ENCODE measurements at regions not wholly inside any gene's neighbourhood (a gene's known extent, or its start where the extent isn't known, plus 50 kb on each side); places are given as distances from the start of the nearest gene placed in this dataset.
"Not testable (repeated sequence)": the region's sequence is repeated elsewhere in the genome, so short reads cannot be mapped to it uniquely, and the experiment has no call there.

DNA sequence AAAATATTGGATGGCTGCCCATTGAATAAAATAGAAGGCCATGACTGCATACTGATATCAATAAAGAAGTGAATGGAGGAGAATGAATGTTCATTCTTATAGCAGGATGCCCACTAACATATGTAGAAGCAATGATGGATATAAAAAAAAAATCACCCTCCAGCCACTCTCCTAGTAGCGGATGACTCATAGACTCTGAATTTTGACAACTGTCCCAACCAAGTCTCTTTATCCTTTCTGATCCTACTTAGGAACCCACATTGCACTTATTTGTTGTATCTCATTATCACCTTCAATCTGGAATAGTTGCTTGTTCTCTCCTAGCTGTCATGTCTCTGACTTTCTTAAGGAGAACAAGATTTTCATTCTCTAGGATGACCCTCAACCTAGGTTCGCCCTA lies 429.9 kb downstream of the HS3ST3B1 start:
- no peak overlapping the region for H3K4me3 ChIP-seq (ENCODE audit: low read length)
- DNase-seq (ENCODE audit: low read depth, low spot score) = no peak

DNA sequence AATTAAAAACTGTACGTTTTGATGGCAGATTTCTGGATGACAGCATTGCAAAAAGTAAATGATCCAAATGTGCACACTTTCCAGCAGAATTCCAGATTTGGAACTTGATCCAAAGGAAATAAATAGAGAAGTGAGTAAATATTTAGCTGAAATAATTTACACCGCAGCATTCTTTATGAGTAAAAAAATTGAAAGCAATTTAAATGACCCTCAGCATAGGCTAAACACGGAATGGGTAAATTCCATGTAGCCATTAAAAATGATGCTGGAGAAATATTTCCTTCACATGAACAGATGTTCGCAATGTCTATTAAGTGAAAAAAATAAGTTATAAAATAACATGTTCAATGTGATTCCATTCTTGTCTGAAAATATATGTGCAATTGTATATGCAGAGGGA lies 424.8 kb downstream of the HS3ST3B1 start:
- no peak for DNase-seq (ENCODE audit: low read depth, low spot score)
- H3K4me3 ChIP-seq (ENCODE audit: low read length) = no peak overlapping the region

GRCh38 chr17:14724770-14725169 lies 423.9 kb downstream of the HS3ST3B1 start:
- no peak for DNase-seq (ENCODE audit: low read depth, low spot score)
- no peak overlapping the region for H3K4me3 ChIP-seq (ENCODE audit: low read length)

DNA sequence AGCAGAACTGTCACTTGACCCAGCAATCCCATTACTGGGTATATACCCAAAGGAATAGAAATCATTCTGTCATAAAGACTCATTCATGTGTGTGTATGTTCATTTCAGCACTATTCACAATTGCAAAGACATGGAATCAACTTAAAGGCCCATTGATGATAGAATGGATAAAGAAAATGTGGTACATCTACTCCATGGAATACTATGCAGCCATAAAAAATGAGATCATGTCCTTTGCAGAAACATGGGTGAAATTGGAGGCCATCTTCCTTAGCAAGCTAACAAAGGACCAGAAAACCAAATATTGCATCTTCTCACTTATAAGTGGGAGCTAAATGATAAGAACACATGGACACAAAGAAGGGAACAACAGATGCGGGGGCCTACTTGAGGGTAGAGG lies 422.5 kb downstream of the HS3ST3B1 start:
- not testable (repeated sequence) for DNase-seq (ENCODE audit: low read depth, low spot score); H3K4me3 ChIP-seq (ENCODE audit: low read length)

GRCh38 chr17:14719942-14720341 lies 419.1 kb downstream of the HS3ST3B1 start:
- H3K4me3 ChIP-seq (ENCODE audit: low read length) = no peak overlapping the region
- DNase-seq (ENCODE audit: low read depth, low spot score) = no peak

- H3K4me3 ChIP-seq (ENCODE audit: low read length) = no peak overlapping the region
- peak; percentile 45 for DNase-seq (ENCODE audit: low read depth, low spot score)
Observed at GRCh38 chr17:14717859-14718258, 417.0 kb downstream of the HS3ST3B1 start.

DNA sequence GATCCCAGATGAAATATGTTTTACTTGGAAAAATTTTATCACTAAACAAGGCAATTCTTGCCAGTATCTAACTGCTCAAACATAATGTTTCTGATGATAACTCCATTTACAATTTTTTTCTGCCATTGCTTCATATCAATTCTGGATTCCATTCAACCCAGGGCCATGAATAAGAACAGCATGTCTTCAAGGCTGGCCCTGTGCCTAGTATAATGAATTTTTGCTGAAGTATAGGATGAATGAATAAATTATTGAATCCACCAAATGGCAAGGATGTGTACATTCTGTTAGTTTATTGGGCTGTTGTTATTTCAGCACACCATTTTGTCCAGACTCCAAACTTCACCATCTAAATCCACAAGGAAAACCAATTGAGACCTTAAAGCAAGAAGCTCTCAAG lies 414.7 kb downstream of the HS3ST3B1 start:
- H3K4me3 ChIP-seq (ENCODE audit: low read length) = no peak overlapping the region
- DNase-seq (ENCODE audit: low read depth, low spot score) = no peak

- DNase-seq (ENCODE audit: low read depth, low spot score) = no peak
- H3K4me3 ChIP-seq (ENCODE audit: low read length) = no peak overlapping the region
Observed at GRCh38 chr17:14712611-14713021, 411.7 kb downstream of the HS3ST3B1 start.

GRCh38 chr17:14704121-14704520 lies 403.2 kb downstream of the HS3ST3B1 start:
- H3K4me3 ChIP-seq (ENCODE audit: low read length) = no peak overlapping the region
- DNase-seq (ENCODE audit: low read depth, low spot score) = no peak

DNA sequence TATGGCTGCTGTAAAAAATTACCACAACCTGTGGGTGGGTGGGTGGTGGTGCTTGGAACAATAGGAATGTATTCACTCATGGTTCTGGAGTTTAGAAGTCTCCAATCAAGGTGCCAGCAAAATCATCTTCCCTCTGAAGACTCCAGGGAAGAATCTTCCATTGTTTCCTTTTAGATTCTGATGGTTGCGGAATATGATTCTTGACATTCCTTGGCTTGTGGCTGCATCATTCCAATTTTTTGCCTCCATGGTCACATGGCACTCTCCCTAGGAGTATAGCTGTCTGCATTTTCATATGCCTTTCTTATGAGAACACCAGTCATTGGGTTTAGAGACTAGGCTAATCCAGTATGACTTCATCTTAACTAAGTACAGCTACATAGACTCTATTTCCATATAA lies 401.0 kb downstream of the HS3ST3B1 start:
- no peak overlapping the region for H3K4me3 ChIP-seq (ENCODE audit: low read length)
- no peak for DNase-seq (ENCODE audit: low read depth, low spot score)

DNA sequence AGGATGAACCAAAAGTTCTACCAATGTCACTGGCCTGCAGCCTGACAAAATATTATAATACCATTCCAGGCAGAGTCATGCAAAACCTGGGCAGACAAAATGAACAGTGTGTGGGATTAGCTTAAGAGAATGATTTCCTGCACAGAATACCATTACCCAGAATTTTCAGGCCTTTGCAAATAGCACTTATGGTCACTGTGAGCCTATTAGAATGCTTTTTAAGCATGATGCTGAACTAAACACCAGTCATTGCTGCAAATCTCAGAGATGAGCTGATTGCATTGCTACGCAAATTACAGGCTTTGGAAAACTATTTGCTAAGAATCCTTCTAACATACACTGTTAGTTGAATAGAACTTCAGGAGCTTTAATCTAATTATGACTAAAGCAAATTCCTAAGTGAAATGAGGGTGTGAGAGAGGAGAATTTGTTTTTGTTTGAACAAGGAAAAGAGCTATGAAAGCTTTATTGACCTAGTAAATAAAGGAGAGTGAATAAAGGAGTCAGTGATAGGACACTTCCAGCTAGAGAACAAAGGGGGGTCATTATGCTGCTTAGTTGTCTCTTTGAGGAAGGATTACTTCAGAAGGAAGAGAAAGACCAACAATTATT lies 398.8 kb downstream of the HS3ST3B1 start:
- no peak overlapping the region for H3K4me3 ChIP-seq (ENCODE audit: low read length)
- no peak for DNase-seq (ENCODE audit: low read depth, low spot score)

- peak; percentile 72 for DNase-seq (ENCODE audit: low read depth, low spot score)
- no peak overlapping the region for H3K4me3 ChIP-seq (ENCODE audit: low read length)
Observed at GRCh38 chr17:14693382-14693781, 392.5 kb downstream of the HS3ST3B1 start.

GRCh38 chr17:14690704-14691103 lies 389.8 kb downstream of the HS3ST3B1 start:
- no peak for DNase-seq (ENCODE audit: low read depth, low spot score)
- no peak overlapping the region for H3K4me3 ChIP-seq (ENCODE audit: low read length)

DNA sequence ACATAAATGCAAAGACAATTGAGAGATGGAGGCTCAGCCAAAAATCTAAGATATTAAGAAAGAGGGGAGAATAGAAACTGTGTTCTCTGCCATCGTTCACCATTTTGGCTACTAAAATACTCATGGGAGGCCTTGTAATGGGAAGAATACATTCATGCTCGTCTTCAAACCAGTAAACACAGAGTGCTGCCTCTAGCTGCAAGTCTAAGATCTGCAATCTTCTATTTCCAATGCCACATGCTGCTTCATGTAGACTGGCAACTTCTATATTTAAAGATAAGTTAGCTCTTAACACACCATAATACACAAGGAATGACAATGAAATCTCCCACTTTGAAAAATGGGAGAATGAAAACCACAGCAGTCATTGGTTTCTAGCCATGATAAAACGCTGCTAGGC lies 387.3 kb downstream of the HS3ST3B1 start:
- H3K4me3 ChIP-seq (ENCODE audit: low read length) = no peak overlapping the region
- peak; percentile 19 for DNase-seq (ENCODE audit: low read depth, low spot score)

GRCh38 chr17:14672830-14673229 lies 371.9 kb downstream of the HS3ST3B1 start:
- no peak for DNase-seq (ENCODE audit: low read depth, low spot score)
- no peak overlapping the region for H3K4me3 ChIP-seq (ENCODE audit: low read length)

- no peak for DNase-seq (ENCODE audit: low read depth, low spot score)
Observed at GRCh38 chr17:14670861-14671260, 370.0 kb downstream of the HS3ST3B1 start.

GRCh38 chr17:14664511-14664910 lies 363.6 kb downstream of the HS3ST3B1 start:
- no peak for DNase-seq (ENCODE audit: low read depth, low spot score)
- H3K4me3 ChIP-seq (ENCODE audit: low read length) = no peak overlapping the region

More at GRCh38 chr17:14670861-14671260, 370.0 kb downstream of the HS3ST3B1 start:
- no peak overlapping the region for H3K4me3 ChIP-seq (ENCODE audit: low read length)

DNA sequence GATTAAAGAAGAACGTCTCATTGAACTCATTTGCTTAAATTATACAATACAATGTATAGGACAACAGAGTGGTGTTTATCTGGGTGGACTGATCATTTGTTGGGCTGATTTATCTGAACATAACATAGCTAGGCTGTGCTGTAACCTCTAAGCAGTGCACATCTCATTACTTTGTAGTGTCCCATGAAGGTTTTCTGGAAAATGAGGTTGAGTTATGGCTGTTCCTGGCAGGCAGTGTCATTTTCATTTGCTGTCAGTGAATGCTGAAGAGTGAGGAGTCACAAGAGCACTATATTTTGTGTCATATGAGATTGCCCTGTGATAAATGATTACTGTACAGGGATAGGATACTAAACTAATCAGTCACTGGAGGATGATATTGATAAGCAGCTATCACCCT lies 340.2 kb downstream of the HS3ST3B1 start:
- no peak overlapping the region for H3K4me3 ChIP-seq (ENCODE audit: low read length)
- DNase-seq (ENCODE audit: low read depth, low spot score) = no peak

- no peak overlapping the region for H3K4me3 ChIP-seq (ENCODE audit: low read length)
- no peak for DNase-seq (ENCODE audit: low read depth, low spot score)
Observed at GRCh38 chr17:14637260-14637659, 336.4 kb downstream of the HS3ST3B1 start.

DNA sequence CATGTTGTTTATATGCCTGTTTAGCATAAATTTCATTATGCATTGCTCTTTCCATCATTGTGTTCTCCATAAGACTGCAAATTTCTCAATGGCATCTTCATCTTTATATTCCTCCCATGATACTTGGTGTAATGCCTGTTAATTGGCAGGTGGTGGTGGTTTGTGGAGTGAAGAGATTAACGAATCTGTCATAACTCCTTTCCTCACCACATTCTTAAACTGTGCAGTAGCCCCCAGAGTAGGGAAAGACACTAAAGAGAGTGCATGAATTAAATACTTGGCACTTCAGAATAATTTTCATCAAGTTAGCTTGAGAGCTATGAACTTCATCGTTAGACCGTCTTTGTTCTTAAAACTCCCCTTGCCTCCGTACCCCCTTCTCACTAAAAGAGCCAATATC lies 329.7 kb downstream of the HS3ST3B1 start:
- DNase-seq (ENCODE audit: low read depth, low spot score) = no peak
- H3K4me3 ChIP-seq (ENCODE audit: low read length) = no peak overlapping the region

DNA sequence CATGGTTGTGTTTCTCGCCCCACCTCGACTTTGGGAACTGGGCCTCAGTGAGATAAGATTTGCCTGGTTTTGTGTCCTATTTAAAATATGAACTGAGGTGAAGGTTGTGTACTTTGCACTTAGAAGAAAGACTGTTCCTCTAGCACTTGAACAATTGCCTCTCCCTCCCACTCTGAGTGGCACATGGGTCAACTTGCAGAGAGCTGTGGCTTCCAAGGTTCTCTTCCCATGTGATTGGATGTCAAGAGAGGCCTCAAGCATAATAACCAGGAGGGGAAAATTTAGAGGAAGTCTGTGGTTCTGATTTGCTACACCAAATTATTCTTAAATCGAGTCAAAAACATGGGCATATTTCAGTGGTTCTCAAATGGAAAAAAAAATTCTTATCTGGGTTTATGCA lies 329.2 kb downstream of the HS3ST3B1 start:
- no peak overlapping the region for H3K4me3 ChIP-seq (ENCODE audit: low read length)
- no peak for DNase-seq (ENCODE audit: low read depth, low spot score)
